BJ (cell line): ENCODE measurements at regions not wholly inside any gene's neighbourhood (a gene's known extent, or its start where the extent isn't known, plus 50 kb on each side); places are given as distances from the start of the nearest gene placed in this dataset.

Experiments
- CTCF ChIA-PET: fragments of 350-600 bp; formaldehyde crosslinking; extraction: SDS; loops from one replicate; lab custom pipeline; 2021; ENCODE audit warnings: antibody characterized with exemption, inconsistent platforms; lab: Yijun Ruan, JAX
- POLR2A ChIA-PET: fragments of 300-600 bp; sonication (Branson Sonifier 250); formaldehyde crosslinking; extraction: SDS; loops from one replicate; lab custom pipeline; 2021; ENCODE audit warnings: antibody characterized with exemption; lab: Charles Lee
- DNase-seq: peaks from one replicate; pipeline ENCODE4 v3.0.0-alpha.2; 2011; ENCODE audit warnings: low read depth
- H3K27me3 ChIP-seq: 2 replicates; pipeline ENCODE4 v1.6.0; 2011; ENCODE audit warnings: low read length; ENCODE audit not compliant: control insufficient read depth, insufficient read depth
- H3K36me3 ChIP-seq: 2 replicates; pipeline ENCODE4 v1.5.1; 2011; ENCODE audit warnings: low read length; ENCODE audit not compliant: control insufficient read depth, insufficient read depth
- H3K4me3 ChIP-seq: 2 replicates; pipeline ENCODE4 v1.5.1; 2011; ENCODE audit warnings: low read depth, mild to moderate bottlenecking, control low read depth, low read length
- CTCF ChIP-seq: IDR thresholded peaks from 2 replicates; pipeline ENCODE4 v1.5.1; 2011; ENCODE audit warnings: low read depth, mild to moderate bottlenecking, control low read depth, inconsistent platforms, low read length, moderate library complexity; ENCODE audit not compliant: insufficient read depth

DNA sequence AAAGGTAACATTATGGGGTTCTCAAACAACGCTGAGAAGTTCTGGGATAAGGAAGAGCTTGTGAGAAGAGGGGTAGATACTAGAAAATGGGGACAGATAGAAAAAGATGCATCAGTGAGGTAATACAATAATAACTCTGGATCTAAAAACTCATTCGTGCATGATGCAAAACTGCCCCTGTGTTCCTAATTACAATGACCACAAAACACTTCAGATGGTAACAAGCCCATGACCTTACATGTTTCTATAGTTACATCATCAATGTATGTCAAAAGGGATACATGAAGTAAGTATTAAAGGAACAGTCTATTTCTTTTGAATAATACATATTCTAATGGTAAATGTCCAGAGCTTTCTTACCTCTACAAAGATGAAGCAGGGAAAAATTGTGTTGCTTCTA, 110.6 kb upstream of the PLPPR5 start:
- no peak for TF ChIP-seq CTCF
- Histone ChIP-seq H3K4me3 (no peak overlapping the region), H3K27me3 (no peaks in the 10 kb centered on the region), H3K36me3 (no peaks in the 10 kb centered on the region)
- DNase-seq, result no peak
- CTCF ChIA-PET, result no interaction called here
- POLR2A ChIA-PET, result no interaction called here

DNA sequence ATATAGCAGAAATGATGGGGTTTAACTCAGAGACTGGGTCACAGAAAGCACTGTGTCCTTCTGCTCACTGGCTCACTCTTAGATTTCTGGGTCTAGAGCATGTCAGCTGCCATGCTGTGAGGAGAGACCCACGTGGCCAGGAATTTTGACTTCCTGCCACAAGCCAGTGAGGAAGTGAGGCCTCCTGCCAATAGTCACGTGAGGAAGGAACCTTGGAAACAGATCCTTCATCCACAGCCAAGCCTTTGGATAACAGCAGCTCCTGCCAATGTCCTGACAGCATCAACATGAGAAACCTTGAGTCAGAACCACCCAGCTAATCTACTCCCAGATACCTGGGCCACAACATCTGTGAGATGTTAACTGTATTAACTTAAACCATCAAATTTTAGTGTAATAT, 114.5 kb upstream of the PLPPR5 start:
- H3K36me3 ChIP-seq, result no peaks in the 10 kb centered on the region
- DNase-seq, result no peak
- no peaks in the 10 kb centered on the region for H3K27me3 ChIP-seq
- no peak for TF ChIP-seq CTCF
- ChIA-PET POLR2A (no interaction called here), CTCF (no interaction called here)
- no peak overlapping the region for H3K4me3 ChIP-seq

- Histone ChIP-seq H3K4me3 (no peak overlapping the region), H3K27me3 (no peaks in the 10 kb centered on the region), H3K36me3 (no peaks in the 10 kb centered on the region)
- no peak for DNase-seq
- POLR2A ChIA-PET, result no interaction called here
- TF ChIP-seq CTCF, result no peak
- CTCF ChIA-PET, result no interaction called here
These were observed 117.4 kb upstream of the PLPPR5 start for GRCh38 chr1:99122039-99122438.

DNA sequence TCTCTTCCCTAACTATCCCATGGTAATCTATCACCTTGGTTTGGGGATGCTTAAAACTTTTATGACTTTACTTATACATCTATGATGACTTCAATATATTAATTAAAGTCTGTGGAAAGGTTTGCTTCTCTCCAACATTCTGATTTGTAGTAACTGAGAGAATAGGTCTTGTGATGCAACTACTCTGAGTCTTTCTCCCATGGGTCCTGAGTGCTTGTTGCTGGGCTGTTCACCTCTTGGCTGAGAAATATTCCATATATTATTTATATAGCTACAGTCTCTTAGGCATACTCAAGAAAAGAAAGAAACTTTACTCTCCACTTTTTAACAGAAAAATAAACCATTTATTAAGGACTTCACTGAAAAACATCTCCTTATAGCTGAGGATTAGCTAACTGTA, 119.3 kb upstream of the PLPPR5 start:
- ChIA-PET CTCF (no interaction called here), POLR2A (no interaction called here)
- TF ChIP-seq CTCF, result no peak
- Histone ChIP-seq H3K27me3 (no peaks in the 10 kb centered on the region), H3K4me3 (no peak overlapping the region), H3K36me3 (no peaks in the 10 kb centered on the region)
- DNase-seq, result no peak

DNA sequence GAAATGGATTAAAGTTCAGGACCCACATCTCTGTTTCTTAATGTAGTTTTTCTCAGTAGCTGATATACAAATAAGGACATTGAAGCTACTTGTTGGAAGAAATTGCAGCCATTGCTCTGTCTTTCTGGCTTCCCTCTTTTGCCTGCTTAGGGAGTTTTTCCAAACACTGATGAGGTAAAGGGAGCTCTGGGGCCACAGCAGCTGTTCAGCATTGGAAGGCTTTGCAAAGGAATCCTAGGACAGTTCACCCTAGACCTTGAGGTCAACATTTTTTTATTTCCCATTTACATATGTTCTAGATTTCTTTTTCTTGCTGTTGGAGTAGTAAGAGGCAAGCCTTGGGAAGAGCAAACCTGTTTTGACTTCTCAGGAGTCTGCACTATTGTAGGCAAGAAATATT, 126.9 kb upstream of the PLPPR5 start:
- Histone ChIP-seq H3K4me3 (no peak overlapping the region), H3K27me3 (no peaks in the 10 kb centered on the region), H3K36me3 (no peaks in the 10 kb centered on the region)
- no peak for DNase-seq
- no peak for TF ChIP-seq CTCF
- ChIA-PET POLR2A (no interaction called here), CTCF (no interaction called here)
